ENCODE measurements at regions not wholly inside any gene's neighbourhood (a gene's known extent, or its start where the extent isn't known, plus 50 kb on each side); places are given as distances from the start of the nearest gene placed in this dataset.
A peak's percentile ranks its signal among the peaks of the same experiment; 100 is the strongest.

GRCh38 chr16:80161799-80162739 is 378.7 kb upstream of the DYNLRB2 start:
- Histone ChIP-seq H3K79me1 (ENCODE audit: insufficient read depth, low read depth, low read length, poor library complexity, severe bottlenecking) (no peaks in the 10 kb centered on the region), H4K5ac (ENCODE audit: insufficient read length, low read depth, low read length) (no peak overlapping the region), H3K9ac (ENCODE audit: extremely low read depth, insufficient read length, low read length) (no peak overlapping the region), H2BK20ac (ENCODE audit: low read depth, low read length, poor library complexity, severe bottlenecking) (no peak overlapping the region), H3K27ac (ENCODE audit: insufficient read length, low read depth, low read length) (no peak overlapping the region), H3K27me3 (ENCODE audit: insufficient read depth, low read length) (no peaks in the 10 kb centered on the region), H3K4ac (ENCODE audit: low read depth, low read length) (no peak overlapping the region), H3K4me2 (ENCODE audit: insufficient read depth, insufficient read length, low read length) (no peak overlapping the region), H3K4me1 (ENCODE audit: insufficient read depth, low read length) (no peaks in the 10 kb centered on the region), H3K9me3 (ENCODE audit: control insufficient read depth, low read depth, low read length) (no peaks in the 10 kb centered on the region), H3K18ac (ENCODE audit: insufficient read length, low read depth, low read length) (no peak overlapping the region), H2BK15ac (ENCODE audit: low read depth, low read length) (no peak overlapping the region), H4K8ac (replicated peaks; ENCODE audit: insufficient read length, low read depth, low read length) (no peak overlapping the region), H2AFZ (ENCODE audit: low read length) (no peak overlapping the region), H3T11ph (ENCODE audit: low read length) (no peak overlapping the region), H4K20me1 (ENCODE audit: control insufficient read depth, insufficient read depth, insufficient read length) (no peaks in the 10 kb centered on the region), H2BK5ac (ENCODE audit: insufficient read length, low read length) (no peak overlapping the region), H3K79me2 (ENCODE audit: insufficient read depth, low read length) (no peaks in the 10 kb centered on the region), H2BK12ac (ENCODE audit: insufficient read length, low read depth, low read length) (no peak overlapping the region), H4K91ac (ENCODE audit: insufficient read length, low read depth, low read length) (no peak overlapping the region), H2AK5ac (ENCODE audit: insufficient read length, low read length) (no peak overlapping the region), H3K14ac (ENCODE audit: insufficient read depth, low read length) (peak overlapping the region; percentile 46; the same call in 1 of the 2 replicates), H2BK120ac (ENCODE audit: low read depth, low read length, poor library complexity, severe bottlenecking) (no peak overlapping the region), H3K56ac (ENCODE audit: insufficient read length, low read depth, low read length) (no peak overlapping the region), H3K23me2 (ENCODE audit: insufficient read length, low read depth, low read length, poor library complexity, severe bottlenecking) (no peaks in the 10 kb centered on the region), H3K23ac (ENCODE audit: insufficient read length, low read depth, low read length) (no peak overlapping the region)
- Mint-ChIP-seq H3K36me3 (ENCODE audit: insufficient read depth in 1 of 3, low read depth in 3 of 3) (peaks cover 0 to 5% (median 0%) of the 10 kb centered on the region in 3 experiments; a peak in 1 of 7 replicates), H3K27me3 (ENCODE audit: low read depth) (peaks cover 9% of the 10 kb centered on the region; the same call in 1 of the 2 replicates), H3K9me3 (peaks cover 0 to 4% of the 10 kb centered on the region in 2 experiments; a peak in 3 of 5 replicates), H3K27ac (no peak overlapping the region), H3K4me3 (no peak overlapping the region), H3K4me1 (peaks cover 5 to 6% of the 10 kb centered on the region in 2 experiments)
- no peak for TF ChIP-seq CTCF (conservative IDR thresholded peaks at IDR 0.05)
- no peak for DNase-seq
- WGBS (ENCODE audit: extremely low coverage, insufficient read length, low lambda C conversion rate) = no CpG with 5 or more reads among the region's 12 CpGs

Data from H9 (cell line).